ENCODE measurements at regions not wholly inside any gene's neighbourhood (a gene's known extent, or its start where the extent isn't known, plus 50 kb on each side); places are given as distances from the start of the nearest gene placed in this dataset.

DNA sequence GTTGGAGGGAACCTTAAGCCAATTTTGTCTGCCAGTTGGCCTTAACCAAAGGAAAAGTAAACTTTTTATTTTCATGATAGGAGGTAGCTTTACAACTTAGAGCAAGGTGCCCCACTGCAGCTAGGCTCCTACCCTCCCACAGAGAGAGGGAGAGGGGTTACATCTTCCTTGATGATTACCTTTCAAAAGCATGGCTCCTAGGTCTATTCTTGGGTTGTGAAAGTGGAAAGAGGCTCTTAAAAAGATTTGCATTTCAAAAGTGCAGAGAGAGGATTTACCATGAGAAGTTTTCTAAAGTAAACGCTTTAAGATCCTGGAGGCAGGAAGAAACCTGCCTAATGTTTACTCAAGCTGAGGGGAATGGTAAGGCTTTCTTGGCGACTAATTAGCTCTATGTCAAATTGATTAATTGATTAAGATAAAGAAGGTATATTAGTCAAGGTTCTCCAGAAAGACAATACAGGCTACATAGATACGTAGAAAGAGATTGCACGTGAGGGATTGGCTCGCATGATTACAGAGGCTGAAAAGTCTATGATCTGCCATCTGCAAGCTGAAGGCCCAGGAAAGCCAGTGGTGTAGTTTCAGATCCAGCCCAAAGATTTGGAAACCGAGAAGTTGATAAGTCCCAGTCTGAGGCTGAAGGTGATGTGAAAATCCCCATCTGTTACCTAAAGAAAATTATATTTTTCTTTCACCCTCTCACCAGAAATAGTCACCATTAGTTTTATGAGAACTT is 333.8 kb upstream of the CTNND2 start:
- TF ChIP-seq POLR2A (IDR thresholded peaks at IDR 0.05; ENCODE audit: low read length) (no peak), GATA1 (IDR thresholded peaks at IDR 0.05; ENCODE audit: low read depth, low read length) (no peak)
